Glomerular visceral epithelial cell (primary cell): ENCODE measurements at regions not wholly inside any gene's neighbourhood (a gene's known extent, or its start where the extent isn't known, plus 50 kb on each side); places are given as distances from the start of the nearest gene placed in this dataset.
A peak's percentile ranks its signal among the peaks of the same experiment; 100 is the strongest.

Experiments used
- DNase-seq: peaks from one replicate; pipeline ENCODE4 v3.0.0-alpha.2; 2016; ENCODE audit errors: extremely low spot score

DNA sequence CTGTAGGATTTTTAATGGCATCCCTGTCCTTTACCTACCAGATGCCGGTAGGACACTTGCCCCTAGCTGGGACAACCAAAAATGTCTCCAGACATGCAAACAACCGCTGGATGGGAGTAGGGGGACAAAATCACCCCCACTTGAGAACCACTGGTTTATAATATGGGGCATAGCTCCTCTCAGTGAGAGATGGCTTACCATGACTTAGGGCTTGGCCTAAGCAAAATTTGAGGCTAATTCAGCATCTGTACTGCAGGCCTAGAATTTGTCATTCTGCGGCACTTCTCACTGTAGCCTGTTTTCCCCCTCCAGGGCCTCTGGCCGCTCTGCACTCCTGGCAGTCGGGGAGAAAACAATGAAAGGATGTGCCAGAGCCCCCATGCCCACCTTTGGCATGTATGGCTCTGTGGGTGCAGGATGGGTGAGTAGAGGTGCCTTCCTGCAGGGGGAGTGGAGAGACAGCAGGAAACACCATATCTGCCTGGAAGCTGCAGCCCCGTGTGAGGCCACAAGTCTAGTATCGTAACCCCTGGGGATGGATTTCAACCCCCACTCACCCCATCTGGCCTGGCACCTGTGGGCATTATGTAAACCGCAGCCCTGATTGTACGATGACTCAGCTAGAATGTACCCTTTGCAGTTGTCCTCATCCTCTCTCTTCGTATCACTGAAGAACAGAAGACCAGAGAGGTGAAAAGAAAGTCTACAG, 268.1 kb downstream of the SOX9 start:
- DNase-seq, result peak; percentile 97

DNA sequence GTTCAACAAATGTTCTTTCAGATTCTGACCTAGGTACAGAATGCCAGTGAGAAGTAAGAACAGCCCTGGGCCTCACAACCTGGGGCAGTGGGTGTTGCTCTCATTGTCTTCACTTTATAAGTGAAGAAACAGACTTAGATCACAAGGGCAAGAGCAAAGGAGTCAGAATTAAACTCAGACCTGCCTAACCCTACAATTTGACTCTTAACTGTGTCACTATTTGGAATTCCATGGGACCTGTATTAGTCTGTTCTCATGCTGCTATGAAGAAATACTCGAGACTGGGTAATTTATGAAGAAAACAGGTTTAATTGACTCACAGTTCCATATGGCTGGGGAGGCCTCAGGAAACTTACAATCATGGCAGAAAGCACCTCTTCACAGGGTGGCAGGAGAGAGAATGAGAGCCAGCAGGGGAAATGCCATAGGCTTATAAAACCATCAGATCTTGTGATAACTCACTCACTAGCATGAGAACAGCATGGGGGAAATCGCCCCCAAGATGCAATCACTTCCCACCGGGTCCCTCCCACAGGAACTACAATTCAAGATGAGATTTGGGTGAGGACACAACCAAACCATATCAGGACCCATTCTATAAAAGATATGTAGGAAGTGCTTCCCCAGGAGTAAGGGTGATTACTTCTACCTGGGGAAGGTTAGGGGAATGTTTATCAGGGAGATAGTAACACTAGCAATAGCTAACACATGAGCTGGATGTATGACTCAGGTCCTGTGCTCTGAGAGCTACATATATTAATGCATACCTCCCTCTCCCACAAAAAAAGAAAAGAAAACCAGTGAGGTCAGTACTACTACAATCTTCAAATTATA, 270.1 kb downstream of the SOX9 start:
- DNase-seq, result peak; percentile 71

DNA sequence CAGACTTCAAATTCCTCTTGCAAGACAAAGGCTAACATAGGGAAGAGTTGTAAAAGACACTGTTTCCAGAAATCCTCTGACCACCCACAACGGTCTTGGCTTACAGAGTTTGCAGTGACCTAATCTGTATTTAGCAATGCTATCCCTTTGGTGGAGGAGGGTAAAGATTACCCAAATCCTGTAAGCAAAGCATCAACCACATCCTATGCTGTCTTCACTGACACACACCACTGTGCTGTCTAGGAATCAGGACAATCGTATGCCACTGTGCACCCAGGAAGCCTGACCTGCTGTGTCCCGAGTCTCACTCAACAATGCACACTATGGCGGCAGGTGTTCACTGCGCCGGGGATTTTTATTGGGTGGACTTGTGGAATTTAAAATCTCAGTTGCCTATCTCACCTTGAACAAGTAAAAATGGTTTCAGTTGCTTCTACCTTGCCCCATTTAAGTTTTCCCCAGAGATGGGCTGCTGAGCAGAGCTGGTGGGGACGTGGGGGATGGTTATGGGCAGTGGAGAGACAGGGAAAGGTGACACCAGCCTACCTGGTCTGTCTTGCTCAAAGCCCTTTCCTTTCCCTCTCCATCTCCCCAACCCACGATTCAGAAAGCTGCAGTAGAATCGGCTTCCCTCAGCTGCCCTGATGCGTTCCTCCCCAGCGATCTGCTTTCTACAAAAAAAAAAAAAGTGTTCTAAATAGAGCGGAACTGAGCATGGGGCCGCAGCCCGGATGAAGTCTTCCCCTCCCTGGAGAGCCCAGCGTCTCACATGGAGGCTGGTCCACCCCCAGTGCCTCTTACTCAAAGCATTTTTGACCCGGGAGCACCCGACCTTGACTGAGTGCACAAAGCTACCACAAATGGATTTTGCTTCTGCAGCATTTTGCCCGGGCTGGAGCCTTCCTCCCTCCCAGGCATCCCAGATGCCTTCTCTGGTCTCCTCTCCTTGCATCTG, 271.5 kb downstream of the SOX9 start:
- DNase-seq, result peak; percentile 97

DNA sequence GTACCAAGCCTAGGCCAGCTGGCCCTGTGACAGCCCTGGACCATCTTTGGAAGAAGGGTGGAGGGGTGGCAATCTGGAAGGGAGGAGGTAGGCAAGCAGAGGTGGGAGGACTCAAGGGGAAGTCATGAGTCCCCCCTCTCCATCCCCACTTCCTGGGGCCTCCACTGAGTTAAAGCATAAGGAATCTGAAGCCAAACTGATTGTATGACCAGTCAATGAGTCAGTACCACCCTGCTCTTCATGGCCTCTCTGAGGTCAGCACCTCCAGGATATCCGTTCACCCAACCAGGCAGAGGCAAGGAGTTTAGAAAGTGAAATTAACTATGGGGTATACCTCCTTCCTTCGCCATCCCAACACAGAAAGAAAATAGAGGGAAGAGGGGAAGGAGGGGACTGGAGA, 272.7 kb downstream of the SOX9 start:
- DNase-seq, result peak; percentile 91

DNA sequence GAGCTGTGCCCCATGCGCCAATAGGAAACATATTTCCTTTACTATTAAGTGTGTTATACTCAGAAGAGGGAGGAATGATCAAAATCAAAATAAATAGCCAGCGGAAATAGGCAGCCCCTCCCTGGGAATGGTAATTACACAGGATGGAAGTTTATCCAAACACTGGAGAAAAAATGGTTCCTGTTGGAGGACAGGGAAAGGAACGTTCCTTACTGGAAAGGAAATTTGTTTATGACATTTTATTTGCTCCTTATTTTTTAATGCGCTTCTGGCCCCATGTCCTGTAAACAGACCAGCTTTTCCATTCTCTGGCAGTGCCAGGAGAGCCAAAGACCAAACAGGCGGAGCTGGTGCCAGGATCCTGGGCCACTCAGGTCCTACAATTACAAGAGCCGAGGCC, 273.7 kb downstream of the SOX9 start:
- DNase-seq, result no peak

DNA sequence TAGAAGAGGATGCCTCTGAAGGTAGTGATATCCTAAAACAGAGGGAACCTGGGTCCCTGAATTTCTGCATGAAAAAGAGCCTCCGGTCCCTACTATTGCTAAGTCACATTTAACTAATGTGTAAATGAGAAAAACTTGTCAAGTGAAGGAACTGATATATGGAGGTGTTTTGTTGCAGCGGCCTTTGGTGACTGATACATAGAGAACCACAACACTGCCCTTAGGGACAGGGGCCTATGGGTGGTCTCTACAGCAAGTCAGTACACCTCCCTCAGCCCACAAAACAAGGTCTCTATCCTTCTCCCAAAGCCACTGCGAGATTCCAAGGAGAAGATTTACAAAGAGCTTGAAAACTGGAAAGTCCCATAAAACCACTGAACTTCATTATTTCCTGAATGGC, 275.3 kb downstream of the SOX9 start:
- DNase-seq, result no peak

DNA sequence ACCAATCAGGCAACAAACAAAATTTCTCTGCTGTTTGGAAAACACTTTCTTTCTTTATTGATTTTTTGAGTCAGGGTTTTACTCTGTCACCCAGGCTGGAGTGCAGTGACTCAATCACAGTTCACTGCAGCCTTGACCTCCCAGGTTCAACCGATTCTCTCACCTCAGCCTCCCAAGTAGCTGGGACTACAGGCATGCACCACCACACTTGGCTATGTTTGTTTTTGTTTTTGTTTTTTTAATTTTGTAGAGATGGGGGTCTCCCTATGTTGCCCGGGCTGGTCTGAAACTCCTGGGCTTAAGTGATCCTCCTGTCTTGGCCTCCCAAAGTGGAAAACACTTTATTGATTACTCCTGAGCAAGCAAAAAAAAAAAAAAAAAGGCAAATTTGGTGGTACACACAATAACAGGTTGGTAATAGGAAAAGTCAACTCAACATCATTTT, 276.4 kb downstream of the SOX9 start:
- no peak for DNase-seq

DNA sequence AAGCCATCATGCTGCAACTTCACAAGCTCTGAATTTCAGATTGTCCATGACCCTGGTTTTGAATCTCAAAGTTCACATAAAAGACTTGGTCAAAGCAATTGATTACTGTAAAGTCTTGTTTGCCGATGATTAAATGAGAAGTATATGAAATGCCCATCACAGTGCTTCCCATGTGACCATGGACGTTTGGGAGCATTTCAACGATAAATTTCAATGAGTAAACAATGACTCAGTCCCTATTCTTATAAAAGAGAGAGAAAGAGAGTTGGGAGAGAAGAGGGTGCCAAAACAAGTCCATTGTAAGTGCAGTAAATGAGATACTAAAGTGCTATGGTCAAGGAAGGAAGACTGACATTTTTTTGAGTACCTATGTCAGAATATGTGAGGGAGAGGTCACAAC, 276.9 kb downstream of the SOX9 start:
- DNase-seq, result no peak

DNA sequence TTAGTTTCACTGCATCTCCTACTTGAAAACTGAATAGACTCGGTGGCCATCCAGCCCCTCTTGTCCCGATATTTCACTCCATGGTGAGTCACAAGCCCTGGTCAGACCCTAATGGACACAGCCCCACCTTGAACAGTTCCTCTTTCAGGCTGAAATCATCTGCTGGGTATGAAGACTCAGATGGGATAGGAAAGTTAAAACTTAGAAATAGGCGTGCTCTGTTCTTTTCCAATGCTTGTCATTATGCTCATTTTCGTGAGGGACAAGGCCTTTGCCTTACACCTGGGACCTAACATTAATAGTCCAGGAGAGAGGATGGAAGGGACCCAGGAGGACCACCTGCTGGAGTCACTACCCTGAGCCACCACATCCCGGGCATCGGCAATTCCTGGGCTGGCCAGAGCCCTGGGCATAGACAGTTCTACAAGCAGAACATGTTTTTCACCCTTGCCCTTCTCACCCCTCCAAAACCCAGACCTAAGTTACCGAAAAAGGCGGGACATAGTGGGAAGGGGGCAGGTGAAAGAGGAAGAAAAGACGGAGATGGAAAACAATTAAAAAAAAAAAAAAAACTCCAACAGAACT, 278.3 kb downstream of the SOX9 start:
- DNase-seq, result no peak

DNA sequence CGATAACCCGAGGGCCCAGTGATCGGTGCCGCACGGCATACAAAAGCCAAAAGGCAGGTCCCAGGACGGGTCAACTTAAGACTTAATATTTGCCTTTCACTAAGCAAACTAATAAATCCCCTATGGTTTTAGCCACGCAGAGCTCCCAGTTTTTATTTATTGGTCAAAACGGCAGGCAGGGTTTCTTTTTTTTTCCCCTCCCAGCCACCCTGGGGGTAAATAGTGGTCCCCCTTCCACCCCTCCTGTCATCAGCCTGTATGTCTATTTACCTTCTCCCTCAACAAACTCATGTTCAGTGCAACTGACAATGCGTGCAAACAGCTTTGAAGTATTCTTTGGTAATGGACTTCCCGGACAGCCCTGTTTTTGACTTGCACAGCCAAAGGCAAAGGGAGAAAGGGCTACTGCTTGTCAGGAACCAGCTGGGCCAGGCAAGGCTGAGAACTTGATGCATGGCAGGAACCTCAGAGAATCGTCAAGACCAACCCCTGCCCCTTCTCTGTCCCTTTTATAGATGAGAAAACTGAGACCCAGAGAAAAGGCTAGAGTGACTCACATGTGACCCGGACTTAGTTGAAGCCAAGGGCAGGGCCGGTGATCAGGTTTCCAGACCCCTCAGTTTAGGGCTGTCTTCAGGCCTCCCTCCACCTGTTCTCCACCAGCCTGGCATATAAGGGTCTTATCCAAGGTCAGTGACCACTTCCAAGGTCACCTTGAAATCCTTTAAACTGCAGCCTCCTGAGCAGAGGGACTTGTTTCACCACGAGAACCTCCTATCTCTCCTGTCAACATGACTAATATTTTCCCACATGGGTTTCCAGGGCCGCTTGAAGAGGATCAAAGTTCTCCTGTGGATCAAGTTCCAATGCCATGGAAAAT, 279.0 kb downstream of the SOX9 start:
- DNase-seq, result no peak

DNA sequence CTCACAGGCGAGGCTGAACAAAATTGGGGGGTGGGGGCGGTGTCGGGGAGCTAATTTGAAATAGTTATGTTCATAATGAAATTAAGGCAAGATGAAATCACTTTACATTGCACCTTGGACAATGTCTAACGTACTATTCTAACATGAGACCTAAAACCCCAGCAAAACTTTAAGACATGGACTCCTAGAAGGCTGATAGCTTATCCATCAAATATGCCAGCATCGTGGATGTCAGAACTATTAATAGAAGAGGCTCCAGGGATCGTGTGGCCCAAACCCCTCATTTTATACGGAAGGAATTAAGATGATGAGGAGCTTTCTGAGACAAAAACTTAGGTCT, 279.6 kb downstream of the SOX9 start:
- no peak for DNase-seq

DNA sequence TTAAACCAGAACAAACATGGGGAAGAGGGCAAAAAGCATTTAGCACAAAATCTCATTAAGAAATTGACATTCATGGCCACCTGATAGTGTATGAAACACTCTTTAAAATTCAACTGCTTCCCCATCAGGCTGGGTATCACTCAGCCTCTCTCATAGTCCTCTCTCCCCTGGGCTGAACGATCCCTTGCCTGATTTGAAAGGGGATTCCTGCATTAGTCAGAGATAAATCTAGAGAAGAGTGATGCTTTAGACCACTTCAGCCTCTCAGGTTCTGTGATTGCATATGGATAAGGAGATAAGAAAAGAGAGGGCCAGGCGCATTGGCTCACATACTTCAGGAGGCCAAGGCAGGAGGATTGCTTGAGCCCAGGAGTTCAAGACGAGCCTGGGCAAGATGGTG, 280.0 kb downstream of the SOX9 start:
- no peak for DNase-seq

DNA sequence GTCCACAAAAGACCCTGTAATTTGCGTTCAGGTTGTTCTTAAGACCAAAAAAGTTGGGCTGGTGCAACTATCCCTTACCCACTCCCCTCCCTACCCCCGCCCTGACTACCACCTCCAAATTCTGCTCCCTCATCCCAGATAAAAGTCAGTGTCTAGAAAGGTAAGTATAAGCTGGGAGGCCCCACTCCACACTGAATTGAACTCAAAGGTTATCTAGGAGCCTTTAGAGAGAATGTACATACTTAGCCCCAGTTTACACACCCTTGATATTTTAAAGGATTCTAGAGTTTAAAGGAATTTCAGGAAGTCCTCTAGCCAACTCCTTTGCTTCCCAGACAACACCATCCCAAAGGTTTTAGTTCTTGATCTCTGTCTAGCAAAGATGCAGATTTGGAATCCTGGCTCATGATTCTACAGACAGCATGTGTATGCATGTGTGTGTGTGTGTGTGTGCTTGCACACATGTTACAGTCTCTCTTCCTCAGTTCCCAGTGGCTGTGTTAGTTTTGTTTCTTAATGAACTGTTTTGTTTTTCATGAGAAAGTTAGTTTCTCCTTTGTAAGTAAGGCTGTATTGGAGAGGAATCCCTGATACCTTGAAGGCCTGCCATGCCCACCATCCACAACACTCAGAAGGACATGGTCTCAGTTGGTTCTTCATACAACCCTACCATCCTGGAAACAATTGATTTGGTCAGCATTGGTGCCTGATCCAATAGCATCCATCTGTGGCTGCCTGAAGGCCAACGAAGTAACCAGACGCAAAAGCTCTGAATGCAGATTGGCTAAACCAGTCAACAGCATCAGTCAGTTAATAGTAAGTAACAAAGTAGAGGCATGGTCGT, 281.3 kb downstream of the SOX9 start:
- DNase-seq, result no peak

DNA sequence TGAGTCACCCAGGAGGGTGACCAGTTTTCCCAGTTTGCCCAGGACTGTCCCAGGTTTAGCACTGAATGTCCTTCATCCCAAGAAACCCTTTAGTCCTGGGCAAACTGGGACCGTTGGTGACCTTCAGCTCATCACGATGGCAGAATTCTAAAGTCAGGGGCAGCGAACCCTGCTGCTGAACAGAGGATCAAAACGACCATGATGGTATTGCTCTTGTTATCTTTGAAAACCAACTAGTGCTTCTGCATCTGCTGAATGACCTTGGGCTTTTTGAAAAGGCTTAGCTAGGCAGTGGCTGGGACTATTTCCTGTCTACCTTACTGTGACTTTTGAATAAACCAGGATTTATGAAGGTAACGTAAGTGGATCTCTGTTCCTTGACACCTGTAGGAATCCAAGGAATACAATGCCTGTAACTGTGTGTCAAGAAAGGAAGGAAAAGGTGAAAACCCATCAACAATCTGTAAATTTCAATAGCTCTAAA, 281.9 kb downstream of the SOX9 start:
- no peak for DNase-seq

DNA sequence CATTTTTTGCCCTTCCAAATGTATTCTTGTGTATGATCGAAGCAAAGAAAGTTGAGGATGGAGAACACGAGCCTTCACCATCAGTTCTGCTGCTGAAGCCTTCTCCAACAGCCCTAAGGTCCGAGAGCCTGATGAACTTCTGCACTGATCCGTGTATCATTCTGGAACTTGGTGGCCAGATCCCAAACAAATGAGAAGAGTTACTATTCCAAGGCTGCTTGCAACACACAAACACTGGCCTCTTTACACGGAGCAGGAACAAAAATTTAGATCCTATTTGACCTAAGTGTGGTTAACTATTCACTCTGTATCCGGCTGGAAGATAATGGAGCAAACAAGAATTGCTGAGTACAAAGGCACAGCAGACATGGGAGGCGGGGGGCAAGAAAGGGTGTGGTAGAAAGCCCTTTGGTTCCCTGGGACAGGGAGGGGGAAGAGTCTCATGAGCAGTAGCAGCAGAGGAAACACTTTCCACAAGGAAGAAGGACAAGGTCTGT, 282.9 kb downstream of the SOX9 start:
- DNase-seq, result no peak

DNA sequence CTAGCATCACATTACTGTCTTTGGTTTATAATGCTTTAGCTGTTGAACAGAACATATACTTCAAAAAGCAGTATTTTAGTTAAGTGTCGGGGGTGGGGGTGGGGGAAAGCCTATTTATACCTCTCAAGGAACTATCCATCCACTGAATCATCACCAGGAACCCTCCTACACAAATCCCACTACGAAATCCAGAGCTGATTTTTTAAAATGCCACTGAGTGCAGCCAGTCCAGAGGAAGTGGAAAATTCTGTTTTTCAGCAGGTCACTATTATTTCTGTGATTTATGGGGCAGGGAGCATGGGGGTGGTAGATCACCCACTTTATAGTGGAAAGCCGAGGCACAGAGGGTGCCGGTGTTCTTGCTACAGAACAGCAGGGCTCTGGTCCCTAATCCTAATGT, 284.1 kb downstream of the SOX9 start:
- no peak for DNase-seq

DNA sequence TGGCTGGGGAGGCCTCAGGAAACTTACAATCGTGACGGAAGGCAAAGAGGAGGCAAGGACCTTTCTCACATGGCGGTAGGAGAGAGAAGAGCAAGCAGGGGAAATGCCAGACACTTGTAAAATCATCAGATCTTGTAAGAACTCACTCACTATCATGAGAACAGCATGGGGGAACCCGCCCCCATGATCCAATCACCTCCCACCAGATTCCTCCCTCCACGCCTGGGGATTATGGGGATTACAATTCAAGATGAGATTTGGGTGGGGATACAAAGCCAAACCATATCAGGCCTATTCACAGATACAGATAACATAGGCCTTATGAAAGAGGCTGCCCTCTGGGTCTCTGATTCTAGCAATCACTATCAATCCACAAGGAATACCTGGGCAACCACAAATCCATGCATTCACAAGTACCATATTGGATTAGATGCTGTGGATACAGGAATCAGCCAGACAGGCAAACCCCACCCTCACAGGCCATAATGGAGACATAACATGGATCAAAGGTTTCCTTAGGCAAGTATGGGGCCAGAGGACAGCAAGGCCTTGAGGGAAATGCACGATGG, 284.9 kb downstream of the SOX9 start:
- no peak for DNase-seq

DNA sequence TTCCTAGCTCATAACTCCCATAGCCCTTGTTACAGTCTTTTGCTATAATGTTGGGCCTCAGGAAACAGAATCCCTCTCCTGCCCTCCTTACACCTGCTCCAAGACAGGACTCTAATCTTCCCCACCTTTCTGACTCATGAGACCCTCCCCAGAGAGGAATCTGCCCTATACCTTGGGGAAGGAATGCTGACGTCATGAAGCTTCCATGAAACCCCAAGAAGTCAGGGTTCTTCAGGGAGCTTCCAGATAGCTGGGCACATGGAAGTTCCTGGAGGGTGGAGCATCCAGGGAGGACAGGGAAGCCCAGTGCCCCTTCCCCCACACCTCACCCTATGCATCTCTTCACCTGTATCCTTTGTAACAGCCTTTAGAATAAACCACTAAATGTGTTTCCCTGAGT, 285.7 kb downstream of the SOX9 start:
- no peak for DNase-seq

DNA sequence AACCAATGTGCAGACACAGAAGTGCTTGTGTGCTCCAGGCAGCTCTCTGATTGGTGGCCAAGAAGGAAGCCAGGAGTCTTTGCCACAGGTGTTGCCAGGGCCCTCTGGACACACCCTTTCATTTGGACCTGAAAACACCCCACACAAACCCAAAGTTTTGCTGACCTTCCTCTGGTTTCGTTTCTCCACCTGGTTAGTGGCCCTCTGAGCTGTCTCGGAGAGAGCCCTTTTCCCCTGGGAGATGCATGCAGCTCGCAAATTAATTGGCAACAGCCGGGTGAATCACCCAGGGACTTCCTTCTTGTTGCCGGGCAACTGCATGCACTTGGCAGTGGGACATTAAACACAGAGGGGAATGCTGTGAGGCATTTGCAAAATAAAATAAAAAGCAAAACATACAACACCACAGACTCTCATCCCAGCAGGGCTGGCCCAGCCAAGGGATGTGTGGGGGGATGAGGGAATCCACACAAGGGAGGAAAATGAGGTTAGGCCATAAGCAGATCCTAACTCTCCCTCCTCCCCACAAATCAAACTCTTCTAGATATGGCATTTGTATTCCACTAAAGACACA, 286.6 kb downstream of the SOX9 start:
- DNase-seq, result peak; percentile 98
